Heart left ventricle (tissue), 16 donors: ENCODE measurements at regions not wholly inside any gene's neighbourhood (a gene's known extent, or its start where the extent isn't known, plus 50 kb on each side); places are given as distances from the start of the nearest gene placed in this dataset.
"Not testable (repeated sequence)": the region's sequence is repeated elsewhere in the genome, so short reads cannot be mapped to it uniquely, and the experiment has no call there.

Source experiments
- ATAC-seq, 4 donors: fragments of 200-7000 bp; cut with Tn5 transposase; one replicate each; pipeline ENCODE4 v1.9.1; 2020 to 2022; ENCODE audit warnings: moderate library complexity in 4 of 4, mild to moderate bottlenecking in 3 of 4, moderate number of reproducible peaks in 1 of 4
- DNase-seq, 5 donors: peaks; one replicate each; pipeline ENCODE4 v3.0.0-alpha.2; 2020
- H3K27ac ChIP-seq, 12 donors: fragments of 200-600 bp; sonication (generic) in 4 of 12; one replicate each; pipeline versions ENCODE4 v1.5.0 to v1.8.0; 2016 to 2022; ENCODE audit warnings: mild to moderate bottlenecking in 2 of 12
- H3K27me3 ChIP-seq, 9 donors: fragments of 200-600 bp; sonication (generic) in 2 of 9; one replicate each; pipeline versions ENCODE4 v1.5.1 to v1.8.0; 2016 to 2022; ENCODE audit warnings: mild to moderate bottlenecking in 3 of 9
- H3K36me3 ChIP-seq, 9 donors: fragments of 200-600 bp; sonication (generic) in 2 of 9; one replicate each; pipeline versions ENCODE4 v1.5.0 to v1.8.0; 2018 to 2022; ENCODE audit warnings: mild to moderate bottlenecking in 2 of 9
- H3K4me1 ChIP-seq, 12 donors: fragments of 200-600 bp; sonication (generic) in 4 of 12; one replicate each; pipeline versions ENCODE4 v1.5.0 to v1.8.0; 2016 to 2022; ENCODE audit warnings: mild to moderate bottlenecking in 3 of 12
- H3K4me3 ChIP-seq, 12 donors: fragments of 200-600 bp; sonication (generic) in 4 of 12; one replicate each; pipeline versions ENCODE4 v1.5.0 to v1.8.0; 2017 to 2022; ENCODE audit warnings: mild to moderate bottlenecking in 9 of 12, moderate library complexity in 4 of 12
- H3K9me3 ChIP-seq, 12 donors: fragments of 200-600 bp; sonication (generic) in 4 of 12; one replicate each; pipeline versions ENCODE4 v1.5.0 to v1.8.0; 2016 to 2022; ENCODE audit warnings: mild to moderate bottlenecking in 1 of 12
- POLR2A ChIP-seq, 2 donors: fragments of 450-650 bp; IDR thresholded peaks; one replicate each; pipeline ENCODE4 v1.6.1; 2017; ENCODE audit warnings: antibody characterized with exemption in 2 of 2, mild to moderate bottlenecking in 2 of 2, moderate library complexity in 2 of 2
- WGBS, 4 donors: extraction: QIAGEN DNeasy Blood & Tissue Kit in 2 of 4; methylation state at CpG; one replicate each; pipeline versions ENCODE4 v1.1.5 to v1.1.7; 2013 to 2018; 5-methylcytosine and 5-hydroxymethylcytosine counted together
- intact Hi-C, 10 donors: fragments of 100-400 bp; cut with DNase I; formaldehyde crosslinking; loops; one replicate each; pipeline versions ENCODE4 v1.11.1 to v1.14.2; 2022
- TF ChIP-seq, protein P1 (sequence below), 12 donors: fragments of 200-600 bp; sonication (generic) in 4 of 12; IDR thresholded peaks; one replicate each; pipeline versions ENCODE4 v1.5.0 to v1.8.0; 2018 to 2022; ENCODE audit warnings: antibody characterized with exemption in 12 of 12, mild to moderate bottlenecking in 5 of 12
- donor health status: ischemic (EF 13 %, LVEDD 7.1; RV severe dilation, severe dysfunction).
- donor health status: healthy with polysubstance abuse.
- donor health status: DM: no; HTN: yes; CAD: no.
- donor health status: DM: no; HTN: no; CAD: no.
- donor health status: ischemic (EF 25% LVEDD 6.9; RV normal size, moderate dysfunction).
- donor health status: ischemic (EF 25% LVEDD 5.7; RV mildly dilated, moderate dysfunction).
- donor health status: healthy.
- donor health status: DM: yes; HTN: yes; CAD: no.
- donor health status: ischemic (EF 35%, LVEDD 5.7; RV mildly dilated, moderate dysfunction).
- donor health status: nonischemic (EF 11% LVEDD 7.7; RV severe dilation, severe dysfunction).
- donor health status: DM: yes; HTN: yes; CAD: no.
- donor health status: PGD.
- donor health status: ischemic (EF 29% LVEDD 5.4; RV normal size, mild dysfunction).
- donor health status: nonischemic (EF 23%, LVEDD 6.1; RV moderate dilation, normal function).

DNA sequence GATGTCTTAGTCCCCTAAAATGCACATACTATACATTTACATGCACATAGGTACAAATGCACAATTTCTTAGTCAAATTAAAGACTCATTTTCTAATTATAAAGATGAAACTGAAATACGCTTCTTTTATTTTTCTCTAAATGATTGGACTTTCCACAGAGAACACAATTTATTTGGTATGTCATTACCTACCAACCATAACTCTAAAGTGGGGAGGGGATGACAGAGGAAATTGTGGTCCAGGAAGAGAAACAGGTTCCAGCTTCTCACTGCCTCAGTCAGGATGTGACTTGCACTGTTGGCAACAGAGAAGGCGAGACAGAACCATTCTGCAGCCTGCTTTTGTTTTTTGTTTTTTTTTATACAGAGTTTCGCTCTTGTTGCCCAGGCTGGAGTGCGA lies 1189.2 kb downstream of the PLA2G4A start:
- intact Hi-C loops: no loop called here
- Histone ChIP-seq H3K4me1 (no peaks in the 10 kb centered on the region), H3K4me3 (no peak overlapping the region), H3K27ac (no peak overlapping the region), H3K27me3 (no peaks in the 10 kb centered on the region), H3K9me3 (peaks cover 0 to 5% (median 0%) of the 10 kb centered on the region in 12 donors), H3K36me3 (no peaks in the 10 kb centered on the region)
- ATAC-seq (no peak), DNase-seq (no peak)
- TF ChIP-seq, protein P1, sequence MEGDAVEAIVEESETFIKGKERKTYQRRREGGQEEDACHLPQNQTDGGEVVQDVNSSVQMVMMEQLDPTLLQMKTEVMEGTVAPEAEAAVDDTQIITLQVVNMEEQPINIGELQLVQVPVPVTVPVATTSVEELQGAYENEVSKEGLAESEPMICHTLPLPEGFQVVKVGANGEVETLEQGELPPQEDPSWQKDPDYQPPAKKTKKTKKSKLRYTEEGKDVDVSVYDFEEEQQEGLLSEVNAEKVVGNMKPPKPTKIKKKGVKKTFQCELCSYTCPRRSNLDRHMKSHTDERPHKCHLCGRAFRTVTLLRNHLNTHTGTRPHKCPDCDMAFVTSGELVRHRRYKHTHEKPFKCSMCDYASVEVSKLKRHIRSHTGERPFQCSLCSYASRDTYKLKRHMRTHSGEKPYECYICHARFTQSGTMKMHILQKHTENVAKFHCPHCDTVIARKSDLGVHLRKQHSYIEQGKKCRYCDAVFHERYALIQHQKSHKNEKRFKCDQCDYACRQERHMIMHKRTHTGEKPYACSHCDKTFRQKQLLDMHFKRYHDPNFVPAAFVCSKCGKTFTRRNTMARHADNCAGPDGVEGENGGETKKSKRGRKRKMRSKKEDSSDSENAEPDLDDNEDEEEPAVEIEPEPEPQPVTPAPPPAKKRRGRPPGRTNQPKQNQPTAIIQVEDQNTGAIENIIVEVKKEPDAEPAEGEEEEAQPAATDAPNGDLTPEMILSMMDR (IDR thresholded peaks at IDR 0.05): no peak
- no peak for TF ChIP-seq POLR2A (IDR thresholded peaks at IDR 0.05)
- WGBS, 4 donors: 89 to 96% (median 93%) methylated on average over 4 of the region's 4 CpGs

DNA sequence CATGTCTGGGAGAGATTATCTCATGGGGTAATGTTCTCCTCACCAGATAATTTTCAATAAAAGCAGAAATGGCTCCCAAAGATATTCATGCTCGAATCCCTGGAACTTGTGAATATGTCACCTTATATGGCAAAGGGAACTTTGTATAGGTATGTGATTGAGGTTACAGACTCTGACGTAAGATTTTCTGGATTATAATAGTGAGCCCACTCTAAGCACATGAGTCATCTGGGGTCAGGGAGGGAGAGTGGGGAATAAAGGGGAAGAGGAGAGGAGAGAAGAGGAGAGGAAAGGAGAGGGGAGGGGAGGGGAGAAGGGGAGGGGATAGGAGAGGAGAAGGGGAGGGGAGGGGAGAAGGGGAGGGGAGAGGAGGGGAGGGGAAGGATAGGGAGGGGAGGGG lies 1193.9 kb downstream of the PLA2G4A start:
- H3K4me3 ChIP-seq: no peak overlapping the region
- intact Hi-C loops: no loop called here
- no peak overlapping the region for H3K27ac ChIP-seq
- peaks cover 0 to 3% (median 0%) of the 10 kb centered on the region in 12 donors for H3K9me3 ChIP-seq
- DNase-seq (no peak), ATAC-seq (no peak)
- 73 to 87% (median 83%) methylated on average over 2 of the region's 2 CpGs for WGBS, 4 donors
- H3K27me3 ChIP-seq: no peaks in the 10 kb centered on the region
- TF ChIP-seq, protein P1 (IDR thresholded peaks at IDR 0.05): no peak
- H3K4me1 ChIP-seq: no peaks in the 10 kb centered on the region
- no peaks in the 10 kb centered on the region for H3K36me3 ChIP-seq

DNA sequence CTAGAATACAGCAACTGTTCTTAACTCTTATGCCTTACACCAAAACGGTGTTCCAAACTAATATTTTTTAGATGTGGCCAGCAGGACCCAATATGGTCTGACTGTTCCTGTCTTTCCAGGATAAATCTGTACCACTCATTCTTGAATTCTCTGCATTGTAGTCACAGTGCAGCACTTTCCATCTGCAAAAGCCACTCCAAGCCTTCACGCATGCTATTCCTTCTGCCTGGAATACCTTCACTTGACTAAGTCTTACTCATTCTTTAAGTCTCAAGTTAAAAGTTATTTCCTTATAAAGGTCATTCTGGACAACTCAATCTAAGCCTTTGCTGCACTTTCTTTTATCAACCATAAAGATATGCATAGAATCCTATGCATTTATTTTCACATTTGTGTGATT lies 1194.5 kb downstream of the PLA2G4A start:
- ATAC-seq: no peak
- TF ChIP-seq, protein P1 (IDR thresholded peaks at IDR 0.05): no peak
- TF ChIP-seq POLR2A (IDR thresholded peaks at IDR 0.05): no peak

GRCh38 chr1:188027613-188028012 lies 1198.9 kb downstream of the PLA2G4A start:
- Histone ChIP-seq H3K4me1 (no peaks in the 10 kb centered on the region), H3K36me3 (no peaks in the 10 kb centered on the region), H3K4me3 (no peak overlapping the region), H3K9me3 (no peaks in the 10 kb centered on the region), H3K27ac (no peak overlapping the region), H3K27me3 (no peaks in the 10 kb centered on the region)
- ATAC-seq (no peak), DNase-seq (no peak)
- intact Hi-C loops: no loop called here
- TF ChIP-seq, protein P1 (IDR thresholded peaks at IDR 0.05): no peak
- TF ChIP-seq POLR2A (IDR thresholded peaks at IDR 0.05): no peak

More for the DNA sequence above, 1194.5 kb downstream of the PLA2G4A start:
- DNase-seq: no peak
- Histone ChIP-seq H3K9me3 (no peaks in the 10 kb centered on the region), H3K27ac (no peak overlapping the region), H3K4me1 (no peaks in the 10 kb centered on the region), H3K4me3 (no peak overlapping the region), H3K27me3 (no peaks in the 10 kb centered on the region), H3K36me3 (no peaks in the 10 kb centered on the region)
- intact Hi-C loops: no loop called here
- 91 to 98% (median 96%) methylated on average over 2 of the region's 2 CpGs for WGBS, 4 donors

DNA sequence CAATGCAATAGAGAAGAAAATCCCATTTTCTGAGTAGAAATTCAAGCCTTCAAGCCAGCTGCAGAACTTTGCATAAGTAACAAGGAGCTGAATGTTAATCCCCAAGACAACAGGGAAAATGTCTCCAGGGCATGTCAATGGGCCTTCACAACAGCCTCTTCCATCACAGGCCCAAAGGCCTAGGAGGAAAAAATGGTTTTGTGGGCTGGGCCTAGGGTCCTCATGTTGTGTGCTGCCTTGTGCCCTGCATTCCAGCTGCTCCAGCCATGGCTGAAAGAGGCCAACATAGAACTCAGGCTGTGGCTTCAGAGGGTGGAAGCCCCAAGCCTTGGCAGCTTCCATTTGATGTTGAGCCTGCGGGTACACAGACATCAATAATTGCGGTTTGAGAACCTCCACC lies 1208.8 kb downstream of the PLA2G4A start:
- intact Hi-C loops, DNase-seq, H3K27ac ChIP-seq, H3K27me3 ChIP-seq, H3K4me3 ChIP-seq, H3K4me1 ChIP-seq, ATAC-seq, H3K36me3 ChIP-seq: not testable (repeated sequence)
- WGBS, 4 donors: 50 to 100% (median 84%) methylated on average over 1 to 2 of the region's 2 CpGs
- peaks cover 0 to 19% (median 0%) of the 10 kb centered on the region in 12 donors for H3K9me3 ChIP-seq
